GM18502 (cell line): ENCODE measurements at regions not wholly inside any gene's neighbourhood (a gene's known extent, or its start where the extent isn't known, plus 50 kb on each side); places are given as distances from the start of the nearest gene placed in this dataset.
"Not testable (repeated sequence)": the region's sequence is repeated elsewhere in the genome, so short reads cannot be mapped to it uniquely, and the experiment has no call there.

Source experiments
- ATAC-seq: cut with Tn5 transposase; IDR thresholded peaks from one replicate; pipeline ENCODE4 v1.9.1; 2021; ENCODE audit warnings: mild to moderate bottlenecking; ENCODE audit not compliant: unreplicated experiment, poor library complexity

GRCh38 chr2:120541972-120542670, 193.5 kb upstream of the GLI2 start:
- ATAC-seq = no peak

- ATAC-seq = no peak
Measured at GRCh38 chr2:120542911-120543527, 192.6 kb upstream of the GLI2 start.

GRCh38 chr2:120543899-120544298, 191.8 kb upstream of the GLI2 start:
- ATAC-seq = no peak

- ATAC-seq = no peak
Measured at GRCh38 chr2:120544522-120544921, 191.1 kb upstream of the GLI2 start.

GRCh38 chr2:120545007-120545406, 190.7 kb upstream of the GLI2 start:
- not testable (repeated sequence) for ATAC-seq

- ATAC-seq = no peak
Measured at GRCh38 chr2:120545521-120546047, 190.1 kb upstream of the GLI2 start.

GRCh38 chr2:120546048-120546864, 189.4 kb upstream of the GLI2 start:
- no peak for ATAC-seq

GRCh38 chr2:120546865-120547390, 188.7 kb upstream of the GLI2 start:
- ATAC-seq = no peak

DNA sequence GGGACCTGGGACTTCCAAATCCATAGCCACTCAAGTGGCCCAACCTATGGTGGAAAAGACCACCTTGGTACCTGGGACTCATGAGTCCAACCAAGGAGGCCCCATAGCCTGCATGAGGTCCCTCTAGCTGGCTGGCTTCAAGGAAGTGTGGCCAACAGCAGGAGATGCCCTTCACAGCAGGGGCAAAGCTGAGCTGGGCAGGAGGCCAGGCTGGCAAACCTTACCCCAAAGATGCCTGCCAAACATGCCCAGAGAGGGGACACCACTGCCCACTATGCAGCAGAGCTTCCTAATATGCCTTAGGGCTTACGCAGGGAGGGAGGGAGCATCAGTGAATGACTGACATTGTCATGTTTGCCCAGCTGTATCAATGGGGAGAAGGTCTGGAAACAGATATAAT, 188.0 kb upstream of the GLI2 start:
- ATAC-seq = no peak

DNA sequence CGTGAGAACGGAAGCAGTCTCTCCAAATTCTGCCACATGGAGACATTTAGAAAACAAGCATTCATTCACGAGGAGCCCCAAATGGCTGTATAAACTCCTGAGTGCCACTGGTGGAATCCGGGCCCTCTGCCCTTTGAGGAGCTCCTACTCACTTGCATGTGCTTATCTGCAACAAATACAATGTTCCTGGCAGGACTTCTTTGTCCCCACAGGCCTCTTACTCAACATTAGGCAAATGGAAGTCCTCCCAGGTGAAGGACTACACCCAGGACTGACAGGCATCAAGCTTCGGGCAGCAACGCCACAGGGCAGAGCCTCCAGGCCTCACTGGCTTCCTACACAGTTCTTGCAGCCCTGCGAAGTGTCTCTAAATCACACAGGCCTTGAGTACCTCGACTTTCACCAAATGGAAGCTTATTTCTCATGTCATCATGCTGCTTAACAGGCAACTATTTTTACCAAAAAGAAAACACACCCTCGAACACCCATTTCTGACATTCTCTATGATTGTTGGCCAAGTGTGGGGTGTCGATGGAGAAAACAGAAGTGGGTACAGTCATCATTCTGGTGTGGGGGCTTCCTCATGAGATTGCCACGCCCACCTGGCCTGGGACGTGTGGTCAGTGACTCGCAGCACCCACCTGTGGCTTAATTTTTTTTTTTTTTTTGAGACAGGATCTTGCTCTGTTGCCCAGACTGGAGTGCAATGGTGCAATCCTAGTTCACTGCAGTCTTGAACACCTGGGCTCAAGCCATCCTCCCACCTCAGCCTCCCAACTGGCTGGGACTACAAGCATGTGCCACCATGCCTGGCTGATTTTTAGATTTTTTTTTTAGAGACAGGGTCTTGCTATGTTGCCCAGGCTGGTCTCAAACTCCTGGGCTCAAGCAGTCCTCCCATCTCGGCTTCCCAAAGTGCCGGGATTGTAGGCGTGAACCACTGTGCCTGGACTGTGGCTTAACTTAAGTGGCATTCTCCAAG, 186.8 kb upstream of the GLI2 start:
- no peak for ATAC-seq

DNA sequence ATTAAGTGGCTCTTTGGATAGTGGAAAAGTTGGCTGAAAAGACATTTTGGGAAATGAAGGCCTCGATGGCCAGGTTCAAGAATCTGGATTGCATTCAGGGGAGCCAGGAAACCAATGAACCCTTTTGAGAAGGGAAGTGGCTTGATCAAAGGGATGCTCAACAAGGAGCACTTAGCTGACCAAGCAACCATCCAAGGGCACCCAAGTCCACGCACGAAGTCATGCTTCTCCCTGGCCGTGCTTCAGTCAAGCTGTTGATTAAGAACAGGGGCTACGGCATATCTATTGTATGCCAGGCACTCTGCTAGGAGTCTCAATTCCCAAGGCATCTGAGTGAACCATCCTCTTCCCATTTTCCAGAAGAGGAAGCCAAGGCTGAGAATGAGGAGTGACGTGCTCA, 185.8 kb upstream of the GLI2 start:
- ATAC-seq = no peak

DNA sequence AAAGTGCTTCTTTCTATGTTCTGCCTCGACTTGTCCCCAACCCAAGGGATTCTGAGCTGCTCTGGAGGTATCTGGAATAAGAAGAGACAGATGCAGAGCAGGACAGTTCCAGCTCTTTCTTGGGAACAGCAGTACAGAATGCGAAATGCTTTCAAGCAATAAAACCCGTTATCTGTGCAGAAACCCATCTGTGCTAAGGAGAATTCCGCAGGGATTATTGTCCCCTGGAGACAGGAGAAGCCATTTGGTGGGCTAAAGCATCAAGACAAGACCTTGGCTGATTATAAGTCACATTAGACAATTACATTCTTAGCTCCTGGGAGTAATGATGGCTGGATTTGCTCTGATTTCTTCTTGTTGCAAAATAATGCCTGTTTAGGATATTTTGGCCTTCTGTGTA, 185.4 kb upstream of the GLI2 start:
- no peak for ATAC-seq

DNA sequence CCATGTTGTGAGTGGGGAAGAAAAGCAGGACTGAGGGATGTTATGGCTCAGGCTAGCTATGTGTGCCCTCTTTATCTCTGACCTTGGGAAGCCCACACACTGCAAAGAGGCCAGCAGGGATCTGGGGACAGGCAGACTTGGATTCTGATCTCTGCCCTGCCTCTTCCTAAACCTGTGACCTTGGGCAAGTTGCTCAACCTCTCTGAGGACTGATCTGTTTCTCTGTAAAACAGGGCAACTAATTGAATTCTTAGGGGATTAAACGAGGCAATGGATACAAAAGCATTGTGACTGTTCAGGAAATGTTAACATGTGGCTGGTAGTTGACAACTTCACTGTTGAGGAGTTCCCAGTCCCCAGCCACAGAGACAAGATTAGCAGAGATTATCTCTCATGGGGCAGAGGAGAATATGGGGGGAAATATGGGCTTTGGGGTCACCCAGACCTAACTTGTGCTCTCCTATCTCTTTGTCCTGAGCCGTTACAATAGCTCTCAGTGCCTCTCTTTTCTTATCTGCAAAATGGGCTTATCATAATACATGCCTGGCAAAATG, 184.7 kb upstream of the GLI2 start:
- no peak for ATAC-seq

- ATAC-seq = peak; percentile 69
Measured at GRCh38 chr2:120551522-120551921, 184.1 kb upstream of the GLI2 start.

GRCh38 chr2:120552079-120552478, 183.6 kb upstream of the GLI2 start:
- no peak for ATAC-seq

- no peak for ATAC-seq
Measured at GRCh38 chr2:120552800-120553481, 182.7 kb upstream of the GLI2 start.

- no peak for ATAC-seq
Measured at GRCh38 chr2:120554625-120555032, 181.0 kb upstream of the GLI2 start.

- no peak for ATAC-seq
Measured at GRCh38 chr2:120555092-120555491, 180.6 kb upstream of the GLI2 start.

GRCh38 chr2:120556911-120557310, 178.8 kb upstream of the GLI2 start:
- ATAC-seq = no peak
